ENCODE measurements at regions not wholly inside any gene's neighbourhood (a gene's known extent, or its start where the extent isn't known, plus 50 kb on each side); places are given as distances from the start of the nearest gene placed in this dataset.

DNA sequence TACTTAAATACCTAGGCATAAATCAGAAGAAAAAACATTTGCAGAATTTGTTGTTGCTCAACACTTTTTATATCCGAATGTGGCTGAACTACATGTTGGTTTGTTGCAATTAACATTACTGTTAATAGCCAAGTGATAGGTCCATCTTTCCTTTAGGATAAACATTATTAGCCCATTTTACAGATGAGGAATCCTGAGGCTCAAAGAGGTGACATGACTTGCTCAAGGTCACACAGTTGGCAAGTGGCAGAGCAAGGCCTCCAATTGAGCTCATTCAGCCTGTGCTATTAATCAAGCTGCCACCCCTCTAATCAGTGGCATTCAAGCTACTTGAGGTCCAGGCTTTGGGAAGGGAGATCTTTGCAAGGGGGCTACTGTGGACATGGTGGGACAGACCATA, 125.8 kb upstream of the ATP2B2 start:
- TF ChIP-seq POLR2AphosphoS5 (IDR thresholded peaks at IDR 0.05; ENCODE audit: insufficient read depth, low read depth, low read length), result no peak
- TF ChIP-seq, protein P1, sequence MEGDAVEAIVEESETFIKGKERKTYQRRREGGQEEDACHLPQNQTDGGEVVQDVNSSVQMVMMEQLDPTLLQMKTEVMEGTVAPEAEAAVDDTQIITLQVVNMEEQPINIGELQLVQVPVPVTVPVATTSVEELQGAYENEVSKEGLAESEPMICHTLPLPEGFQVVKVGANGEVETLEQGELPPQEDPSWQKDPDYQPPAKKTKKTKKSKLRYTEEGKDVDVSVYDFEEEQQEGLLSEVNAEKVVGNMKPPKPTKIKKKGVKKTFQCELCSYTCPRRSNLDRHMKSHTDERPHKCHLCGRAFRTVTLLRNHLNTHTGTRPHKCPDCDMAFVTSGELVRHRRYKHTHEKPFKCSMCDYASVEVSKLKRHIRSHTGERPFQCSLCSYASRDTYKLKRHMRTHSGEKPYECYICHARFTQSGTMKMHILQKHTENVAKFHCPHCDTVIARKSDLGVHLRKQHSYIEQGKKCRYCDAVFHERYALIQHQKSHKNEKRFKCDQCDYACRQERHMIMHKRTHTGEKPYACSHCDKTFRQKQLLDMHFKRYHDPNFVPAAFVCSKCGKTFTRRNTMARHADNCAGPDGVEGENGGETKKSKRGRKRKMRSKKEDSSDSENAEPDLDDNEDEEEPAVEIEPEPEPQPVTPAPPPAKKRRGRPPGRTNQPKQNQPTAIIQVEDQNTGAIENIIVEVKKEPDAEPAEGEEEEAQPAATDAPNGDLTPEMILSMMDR (IDR thresholded peaks at IDR 0.05; ENCODE audit: extremely low read depth in 1 of 2, insufficient read depth in 1 of 2, low read depth in 1 of 2, low read length in 2 of 2), result no peak
